IPS-NIHi11 (cell line): ENCODE measurements at regions not wholly inside any gene's neighbourhood (a gene's known extent, or its start where the extent isn't known, plus 50 kb on each side); places are given as distances from the start of the nearest gene placed in this dataset.
"Not testable (repeated sequence)": the region's sequence is repeated elsewhere in the genome, so short reads cannot be mapped to it uniquely, and the experiment has no call there.

Experiments used
- DNase-seq: peaks from one replicate; pipeline ENCODE4 v3.0.0; 2012; ENCODE audit warnings: mixed read lengths, low spot score

DNA sequence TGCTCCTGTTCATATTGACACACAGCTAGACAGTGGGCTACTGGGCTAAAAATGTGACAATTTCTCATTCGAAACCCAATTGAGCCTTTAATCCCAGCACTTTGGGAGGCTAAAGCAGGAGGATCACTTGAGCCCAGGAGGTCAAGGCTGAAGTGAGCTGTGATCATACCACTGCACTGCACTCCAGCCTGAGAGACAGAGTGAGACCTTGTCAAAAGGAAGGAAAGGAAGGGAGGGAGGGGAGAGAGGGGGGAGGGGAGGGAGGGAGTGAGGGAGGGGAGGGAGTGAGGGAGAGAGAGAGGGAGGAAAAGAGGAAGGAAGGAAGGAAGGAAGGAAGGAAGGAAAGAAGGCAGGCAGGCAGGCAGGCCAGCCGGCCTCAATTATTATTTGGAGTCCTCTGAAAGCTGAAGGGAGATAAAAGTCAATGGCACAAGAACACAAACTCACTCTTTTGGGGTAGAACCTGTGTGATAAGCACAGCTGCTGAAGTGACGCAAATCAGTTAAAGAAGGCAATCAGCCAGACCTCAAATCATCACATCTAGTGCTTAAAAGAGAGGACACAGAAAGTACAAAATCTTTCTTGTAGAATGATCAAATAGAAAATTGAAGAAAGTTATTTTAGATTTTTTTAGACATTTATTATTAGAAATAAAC, 98.1 kb downstream of the CCDC71L start:
- no peak for DNase-seq

DNA sequence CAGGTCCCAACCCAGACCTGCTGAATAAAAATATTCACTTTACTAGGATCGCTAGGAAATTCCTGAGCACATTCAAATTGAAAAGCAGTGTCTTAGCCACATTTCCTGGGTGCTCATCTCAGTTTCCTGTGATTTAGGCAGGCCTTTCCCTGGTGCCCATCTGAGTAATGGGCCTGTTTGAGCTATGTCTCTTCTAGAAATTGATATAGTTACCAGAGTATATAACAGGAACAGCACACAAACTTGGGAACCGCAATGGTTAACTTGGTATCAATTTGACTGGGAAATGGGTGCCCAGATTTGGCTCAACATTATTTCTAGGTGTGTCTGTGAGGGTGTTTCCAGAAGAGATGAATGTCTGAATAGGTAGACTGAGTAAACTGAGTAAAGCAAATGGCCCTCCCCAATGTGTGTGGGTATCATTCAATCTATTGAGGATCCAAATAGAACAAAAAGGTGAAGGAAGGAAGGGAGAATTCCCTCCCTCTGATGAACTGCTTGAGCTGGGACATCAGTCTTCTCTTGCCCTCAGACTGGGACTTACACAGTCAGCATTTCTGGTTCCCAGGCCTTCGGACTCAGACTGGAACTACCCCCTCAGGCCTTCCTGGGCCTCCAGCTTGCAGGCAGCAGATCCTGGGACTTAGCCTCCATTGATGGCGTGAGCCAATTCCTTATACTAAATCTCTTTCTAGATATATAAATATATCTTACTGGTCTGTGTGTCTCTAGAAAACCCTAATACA, 99.1 kb downstream of the CCDC71L start:
- DNase-seq = no peak

DNA sequence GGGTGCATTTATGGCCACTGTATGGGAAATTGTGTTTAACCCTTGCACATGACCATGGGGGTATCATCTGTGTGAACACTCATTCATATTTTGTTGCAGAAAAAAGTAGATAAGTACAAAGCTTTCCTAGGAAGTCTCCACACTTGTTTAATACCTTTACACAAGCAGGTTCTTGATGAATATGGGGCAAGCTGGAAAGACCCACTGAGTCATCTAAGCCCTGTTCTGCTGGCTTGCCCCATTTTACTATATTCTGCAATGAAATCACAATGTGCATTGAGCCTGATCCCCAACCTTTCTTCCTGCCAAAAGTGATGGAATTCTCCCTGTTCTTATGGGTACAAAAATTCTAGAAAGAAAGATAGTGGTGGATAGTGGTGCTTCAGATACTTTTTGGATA, 99.8 kb downstream of the CCDC71L start:
- DNase-seq = no peak

DNA sequence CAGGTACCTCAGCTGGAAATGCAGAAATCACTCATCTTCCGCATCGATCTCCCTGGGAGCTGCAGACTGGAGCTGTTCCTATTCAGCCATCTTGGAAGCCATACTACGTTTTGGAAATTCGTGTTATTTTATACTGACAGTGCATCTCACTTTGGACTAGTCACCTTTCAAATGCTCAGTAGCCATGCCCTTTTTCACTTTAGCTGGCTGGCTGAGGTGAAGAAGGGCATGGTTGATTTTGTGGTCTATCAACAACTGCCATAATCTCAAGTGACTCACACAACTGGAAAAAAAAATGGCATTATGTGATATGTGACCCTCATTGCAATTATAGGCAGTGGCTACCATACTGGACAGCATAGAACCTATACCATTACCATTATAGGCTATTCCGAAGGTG, 100.5 kb downstream of the CCDC71L start:
- DNase-seq = no peak

DNA sequence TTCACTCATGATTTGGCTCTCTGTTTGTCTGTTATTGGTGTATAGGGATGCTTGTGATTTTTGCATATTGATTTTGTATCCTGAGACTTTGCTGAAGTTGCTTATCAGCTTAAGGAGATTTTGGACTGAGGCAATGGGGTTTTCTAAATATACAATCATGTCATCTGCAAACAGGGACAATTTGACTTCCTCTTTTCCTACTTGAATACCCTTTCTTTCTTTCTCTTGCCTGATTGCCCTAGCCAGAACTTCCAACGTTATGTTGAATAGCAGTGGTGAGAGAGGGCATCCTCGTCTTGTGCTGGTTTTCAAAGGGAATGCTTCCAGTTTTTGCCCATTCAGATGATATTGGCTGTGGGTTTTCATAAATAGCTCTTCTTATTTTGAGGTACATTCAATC, 104.7 kb downstream of the CCDC71L start:
- not testable (repeated sequence) for DNase-seq

DNA sequence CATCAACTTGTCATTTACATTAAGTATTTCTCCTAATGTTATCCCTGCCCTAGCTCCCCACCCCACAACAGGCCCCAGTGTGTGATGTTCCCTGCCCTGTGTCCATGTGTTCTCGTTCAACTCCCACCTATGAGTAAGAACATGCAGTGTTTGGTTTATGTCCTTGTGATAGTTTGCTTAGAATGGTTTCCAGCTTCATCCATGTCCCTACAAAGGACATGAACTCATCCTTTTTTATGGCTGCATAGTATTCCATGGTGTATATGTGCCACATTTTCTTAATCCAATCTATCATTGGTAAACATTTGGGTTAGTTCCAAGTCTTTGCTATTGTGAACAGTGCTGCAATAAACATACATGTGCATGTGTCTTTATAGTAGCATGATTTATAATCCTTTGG, 106.3 kb downstream of the CCDC71L start:
- not testable (repeated sequence) for DNase-seq

DNA sequence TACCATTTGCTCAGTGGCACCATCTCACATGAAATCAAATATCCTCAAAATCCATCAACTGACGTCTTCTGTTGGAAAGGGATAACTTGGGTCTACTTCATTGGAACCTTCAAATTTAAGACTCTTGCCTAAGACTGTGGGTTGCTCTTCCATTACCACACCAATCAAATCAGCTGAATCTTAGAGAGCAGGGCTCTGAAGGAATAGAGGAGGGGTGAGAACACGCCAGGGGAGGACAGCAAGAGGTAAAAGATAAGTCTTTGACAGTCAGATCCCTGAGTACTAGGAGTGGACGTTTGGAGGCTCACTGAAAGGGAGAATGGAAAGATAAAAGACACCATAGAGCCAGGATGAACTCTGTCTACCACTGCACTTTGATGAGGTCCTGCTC, 107.5 kb downstream of the CCDC71L start:
- no peak for DNase-seq

DNA sequence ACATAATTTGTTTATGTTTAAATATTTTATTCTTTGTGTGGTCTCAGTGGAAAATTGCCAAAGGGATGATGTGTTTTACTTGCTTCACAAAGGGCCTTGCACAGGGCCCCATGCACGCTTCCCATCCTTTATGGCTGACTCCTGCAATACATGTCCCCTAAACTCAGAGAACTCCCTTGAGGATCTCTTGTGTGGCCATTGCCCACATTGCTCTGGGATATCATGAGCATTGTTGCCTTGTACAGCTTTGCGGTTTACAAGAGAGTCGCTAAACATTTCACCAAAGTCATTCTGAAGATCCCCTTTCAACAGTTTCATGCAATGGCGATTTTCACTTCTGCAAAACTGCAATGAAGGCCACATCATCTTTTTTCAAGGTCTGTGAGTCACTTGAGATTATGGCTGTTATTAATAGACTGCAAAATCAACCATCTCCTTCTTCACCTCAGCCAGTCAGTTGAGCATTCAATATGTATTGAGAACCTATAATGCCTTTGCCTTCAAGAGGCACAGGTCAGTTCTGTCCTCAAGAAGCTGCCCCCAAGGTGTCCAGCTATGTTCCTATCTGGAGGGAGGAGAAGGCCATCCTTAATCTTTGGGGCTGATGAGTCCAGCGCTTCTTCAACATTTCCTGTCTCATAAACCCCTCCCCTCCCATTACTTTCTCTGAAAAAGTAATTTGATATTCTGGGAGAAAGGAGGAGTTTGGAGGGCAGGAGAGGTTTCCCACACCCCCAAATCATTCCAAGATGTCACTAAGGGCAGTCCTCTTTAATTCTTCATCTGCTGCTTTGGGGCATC, 108.1 kb downstream of the CCDC71L start:
- no peak for DNase-seq

DNA sequence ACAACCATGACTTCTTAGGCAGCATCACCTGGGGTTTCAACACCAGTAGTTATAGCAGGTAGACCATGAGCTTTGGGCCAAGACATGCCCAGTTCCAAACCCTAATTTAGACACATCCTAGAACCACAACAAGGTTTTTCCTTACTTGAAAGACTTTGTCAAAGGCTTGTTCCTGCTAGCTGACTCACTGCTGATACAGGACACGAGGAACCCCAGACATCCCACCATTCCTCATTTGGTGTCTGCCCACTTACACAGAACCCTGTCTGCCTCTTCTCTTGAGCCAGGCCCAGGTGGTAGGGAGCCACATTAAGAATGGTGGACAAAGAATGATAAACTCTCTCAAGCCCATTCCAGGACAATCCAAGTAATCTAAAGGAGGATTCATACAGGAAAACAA, 109.0 kb downstream of the CCDC71L start:
- DNase-seq = no peak

DNA sequence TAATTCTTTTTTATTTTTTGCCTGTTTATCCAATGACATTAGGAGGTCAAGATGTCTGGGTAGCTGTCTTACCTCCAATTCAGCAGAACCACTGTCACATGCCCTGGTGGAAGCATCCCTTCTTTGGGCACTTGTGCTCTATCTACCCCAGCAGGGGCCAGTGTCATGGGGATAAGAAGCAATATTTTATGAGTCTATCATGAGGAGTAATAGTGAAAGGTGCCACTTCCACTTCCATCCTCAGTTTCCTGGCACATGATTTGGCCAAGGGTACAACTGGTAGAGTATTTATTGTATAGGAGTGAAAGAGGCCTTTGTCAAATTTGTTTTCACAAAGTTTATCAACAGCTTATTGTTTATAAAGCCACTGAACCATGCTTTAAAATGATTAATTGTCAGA, 112.5 kb downstream of the CCDC71L start:
- no peak for DNase-seq

DNA sequence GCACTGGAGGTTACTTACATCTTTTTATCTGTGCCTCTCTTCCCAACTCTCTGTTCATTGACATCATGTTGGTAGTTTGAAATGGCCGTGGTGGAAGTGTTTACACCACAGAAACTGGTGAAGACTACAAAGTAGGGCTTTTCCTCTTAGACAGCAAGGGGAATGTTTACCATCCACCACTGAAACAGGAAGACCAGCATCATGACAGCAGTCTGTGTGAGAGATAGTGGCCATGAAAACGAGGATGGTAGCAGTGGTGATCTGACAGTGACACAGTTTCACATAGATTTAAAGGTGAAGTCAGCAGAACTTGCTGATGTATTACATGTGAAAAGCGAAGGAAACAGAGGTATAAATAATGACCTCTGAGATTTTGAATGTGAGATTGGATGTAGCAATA, 115.7 kb downstream of the CCDC71L start:
- no peak for DNase-seq

DNA sequence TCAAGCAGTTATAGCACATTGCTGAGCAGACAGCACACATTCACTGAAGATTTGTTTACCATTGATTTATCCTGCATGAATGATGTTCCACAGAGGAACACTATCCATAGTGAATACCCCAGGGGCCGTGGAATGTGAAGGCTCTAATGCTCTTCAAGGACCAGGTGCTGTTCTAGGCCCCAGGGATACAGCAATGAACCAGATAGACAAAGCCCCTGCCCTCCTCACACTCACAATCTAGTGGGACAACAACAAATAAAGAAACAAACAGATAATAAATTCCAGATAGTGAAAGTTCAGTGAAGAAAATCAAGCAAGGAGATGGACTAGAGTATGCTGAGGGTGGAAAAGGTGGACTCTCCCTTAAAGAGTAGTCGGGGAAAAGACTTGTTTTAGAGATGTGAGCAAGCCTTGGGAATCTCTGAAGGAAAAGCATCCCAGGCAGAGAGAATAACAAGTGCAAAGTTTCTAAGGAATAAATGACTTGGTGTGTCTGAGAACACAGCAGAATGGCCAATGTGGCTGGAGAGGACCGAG, 117.7 kb downstream of the CCDC71L start:
- no peak for DNase-seq

DNA sequence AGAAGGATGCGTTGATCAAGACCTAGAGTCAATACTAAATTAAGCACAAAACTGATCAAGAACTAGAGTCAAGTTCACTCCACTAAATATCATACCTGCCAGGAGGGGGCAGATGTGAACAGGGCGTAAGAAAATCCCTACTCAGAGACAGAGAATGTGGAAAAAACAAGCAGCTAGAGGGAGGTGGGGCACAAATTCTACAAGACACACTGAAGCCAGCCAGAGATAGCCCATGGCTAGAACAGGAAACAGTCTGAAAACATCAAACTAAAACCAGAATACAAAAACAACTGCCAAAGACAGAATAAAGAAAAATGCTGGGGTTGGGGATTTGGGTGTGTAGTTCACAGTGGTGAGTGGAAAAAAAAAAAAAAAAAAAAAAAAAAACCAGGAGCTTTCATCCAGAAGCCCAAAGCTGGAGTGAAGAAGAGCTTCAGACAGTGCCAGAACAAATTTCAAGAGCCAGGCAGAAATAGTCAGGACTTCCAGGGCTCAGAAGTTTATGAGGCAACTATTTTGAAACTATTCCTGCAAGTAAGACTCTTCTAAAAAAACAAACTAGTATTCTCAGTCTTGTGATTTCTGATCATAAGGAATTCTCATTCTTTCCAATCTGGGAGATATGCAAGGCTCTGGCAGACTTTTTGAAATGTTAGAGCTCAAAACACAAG, 118.3 kb downstream of the CCDC71L start:
- DNase-seq = peak; percentile 75

DNA sequence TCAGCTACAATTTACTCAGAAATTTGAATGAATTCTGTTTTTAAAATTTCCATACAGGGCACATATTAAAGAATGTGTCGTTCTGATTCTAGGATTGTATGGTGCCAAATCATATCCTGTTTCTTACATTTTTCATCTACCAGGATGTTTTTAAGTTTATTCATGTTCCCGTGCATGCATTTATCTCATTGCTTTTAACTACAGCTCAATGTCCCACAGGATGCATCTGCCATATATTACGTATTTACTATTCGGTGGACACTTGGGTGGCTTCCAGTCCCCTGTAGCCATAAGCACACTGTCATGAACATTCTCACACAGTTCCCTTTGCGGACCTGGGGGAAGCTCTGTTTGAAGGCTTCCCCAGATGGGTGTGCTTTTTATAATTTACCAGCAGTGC, 122.3 kb downstream of the CCDC71L start:
- no peak for DNase-seq

DNA sequence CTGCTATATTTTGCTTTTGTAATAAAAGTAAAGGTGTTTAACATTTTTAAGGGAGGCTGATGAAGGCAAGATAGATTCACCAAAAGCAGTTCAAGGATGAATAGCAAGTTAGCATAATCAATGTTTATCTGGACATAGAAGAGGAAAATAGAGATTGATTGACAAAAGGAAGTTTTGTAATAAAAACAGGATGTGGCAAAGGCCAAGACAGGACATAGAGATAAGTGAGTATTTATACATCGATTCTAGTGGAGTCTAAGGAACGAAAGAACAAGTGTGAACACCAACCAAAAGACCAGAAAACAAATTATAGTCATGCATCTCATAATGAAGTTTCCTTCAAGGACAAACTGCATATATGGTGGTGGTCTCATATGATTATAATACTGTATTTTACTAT, 123.8 kb downstream of the CCDC71L start:
- no peak for DNase-seq

DNA sequence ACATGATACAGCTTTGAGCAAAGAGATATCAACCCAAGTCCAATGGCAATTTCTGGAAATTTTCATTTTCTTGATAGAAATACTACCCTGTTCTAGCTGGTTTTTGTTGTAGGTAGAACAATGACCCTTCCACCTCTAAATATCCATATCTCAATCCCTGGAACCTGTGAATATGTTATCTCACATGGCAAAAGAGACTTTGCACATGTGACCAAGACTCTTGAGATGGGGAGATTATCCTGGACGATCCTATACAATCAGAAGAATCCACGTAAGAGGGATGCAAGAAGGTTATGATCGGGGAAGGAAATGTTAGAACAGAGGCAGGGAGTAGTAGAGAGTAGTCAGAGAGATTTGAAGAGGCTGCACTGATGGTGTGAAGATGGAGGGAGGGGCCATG, 124.9 kb downstream of the CCDC71L start:
- DNase-seq = no peak

DNA sequence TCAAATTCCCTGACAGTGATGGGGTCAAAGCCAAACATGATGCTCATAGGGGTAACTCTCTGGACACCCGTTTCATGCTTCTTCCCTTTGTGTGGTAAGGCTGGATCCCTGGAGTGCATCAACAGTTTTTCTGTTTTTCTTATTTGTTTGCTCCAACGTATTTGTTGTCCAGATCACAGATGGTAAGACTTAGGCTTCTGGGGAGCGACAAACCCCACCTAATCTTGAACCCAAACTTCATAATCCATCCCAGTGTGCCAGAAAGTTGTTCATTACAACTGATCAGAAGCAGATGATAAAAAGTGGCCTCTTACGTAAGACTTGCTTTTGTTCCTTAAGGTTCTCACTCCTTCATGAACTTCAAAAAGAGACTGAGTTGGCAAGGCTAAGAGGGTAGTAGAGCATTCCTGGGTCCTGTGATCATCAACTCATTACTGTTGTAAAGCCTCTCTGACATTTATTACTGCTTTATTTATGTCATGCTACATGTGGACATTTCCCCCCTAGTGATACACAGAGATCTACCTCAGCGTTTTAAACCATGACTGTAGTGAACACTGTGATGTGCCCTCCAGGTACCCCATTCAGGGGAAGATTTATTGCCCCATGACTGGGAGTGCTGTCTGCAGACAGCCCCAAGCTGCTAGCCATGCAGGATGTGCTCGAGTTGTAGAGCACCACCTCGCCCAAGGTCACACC, 125.6 kb downstream of the CCDC71L start:
- DNase-seq = no peak

DNA sequence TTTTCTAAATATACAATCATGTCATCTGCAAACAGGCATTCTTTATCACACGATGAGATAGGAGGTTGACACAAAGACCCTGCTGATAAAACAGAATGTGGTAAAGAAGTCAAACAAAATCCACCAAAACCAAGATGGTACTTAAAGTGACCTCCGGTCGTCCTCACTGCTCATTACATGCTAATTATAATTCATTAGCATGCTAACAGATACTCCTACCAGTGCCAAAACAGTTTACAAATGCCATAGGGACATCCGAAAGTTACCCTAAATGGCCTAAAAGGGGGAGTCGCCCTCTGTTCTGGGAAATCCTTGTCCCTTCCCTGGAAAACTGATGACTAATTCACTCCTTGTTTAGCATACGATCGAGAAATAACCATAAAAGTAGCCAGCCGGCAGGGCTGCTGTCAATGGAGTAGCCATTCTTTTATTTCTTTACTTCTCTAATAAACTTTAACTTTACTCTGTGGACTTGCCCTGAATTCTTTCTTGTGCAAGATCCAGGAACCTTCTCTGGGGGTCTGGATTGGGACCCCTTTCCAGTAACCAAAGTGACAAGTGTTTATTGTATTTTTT, 126.6 kb downstream of the CCDC71L start:
- DNase-seq = no peak

DNA sequence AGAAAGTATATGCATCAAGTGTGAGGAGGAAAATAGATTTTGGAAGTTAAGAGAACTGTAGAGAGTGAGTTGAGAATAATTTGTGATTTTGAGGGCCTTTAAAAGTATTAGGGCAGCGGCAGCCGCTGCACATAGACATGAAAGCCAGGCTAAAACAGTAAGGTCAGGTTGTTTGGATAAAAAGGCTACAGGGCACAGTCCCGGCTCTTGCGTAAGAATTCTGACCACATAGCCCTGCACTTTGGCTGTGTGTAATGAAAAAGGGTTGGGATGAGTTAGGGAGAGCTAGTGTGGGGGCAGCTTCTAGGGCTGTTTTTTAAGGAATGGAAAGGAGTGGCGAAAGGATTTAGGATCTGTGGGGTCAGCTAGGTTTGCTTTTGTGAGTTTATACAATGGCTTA, 130.8 kb downstream of the CCDC71L start:
- DNase-seq = not testable (repeated sequence)

DNA sequence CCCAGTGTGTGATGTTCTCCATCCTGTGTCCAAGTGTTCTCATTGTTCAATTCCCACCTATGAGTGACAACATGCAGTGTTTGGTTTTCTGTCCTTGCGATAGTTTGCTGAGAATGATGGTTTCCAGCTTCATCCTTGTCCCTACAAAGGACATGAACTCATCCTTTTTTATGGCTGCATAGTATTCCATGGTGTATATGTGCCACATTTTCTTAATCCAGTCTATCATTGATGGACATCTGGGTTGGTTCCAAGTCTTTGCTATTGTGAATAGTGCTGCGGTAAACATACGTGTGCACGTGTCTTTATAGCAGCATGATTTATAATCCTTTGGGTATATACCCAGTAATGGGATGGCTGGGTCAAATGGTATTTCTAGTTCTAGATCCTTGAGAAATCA, 134.3 kb downstream of the CCDC71L start:
- DNase-seq = not testable (repeated sequence)

DNA sequence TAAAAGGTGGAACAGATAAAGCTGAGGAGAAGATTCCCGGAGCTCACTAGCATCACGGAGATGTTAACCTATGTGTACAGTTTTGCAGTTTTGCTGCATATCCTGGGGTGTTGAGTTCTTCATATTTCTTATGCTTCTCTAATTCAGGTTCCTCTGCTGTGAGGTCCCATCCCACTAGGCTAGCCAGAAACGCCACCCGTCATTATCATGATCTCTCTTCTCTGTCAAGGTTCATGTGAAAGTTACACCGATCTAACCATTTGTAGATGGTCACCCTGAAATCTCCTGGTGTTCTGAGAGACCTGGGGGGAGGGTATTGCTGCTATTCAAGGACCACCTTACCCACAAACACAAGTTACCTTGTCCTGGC, 136.3 kb downstream of the CCDC71L start:
- DNase-seq = no peak
